Erythroblast (primary cell): ENCODE measurements at regions not wholly inside any gene's neighbourhood (a gene's known extent, or its start where the extent isn't known, plus 50 kb on each side); places are given as distances from the start of the nearest gene placed in this dataset.
A peak's percentile ranks its signal among the peaks of the same experiment; 100 is the strongest.
"Not testable (repeated sequence)": the region's sequence is repeated elsewhere in the genome, so short reads cannot be mapped to it uniquely, and the experiment has no call there.

Experiments
- DNase-seq, 2 experiments: peaks; one replicate each; lab custom pipeline; 2025; lab: John Stamatoyannopoulos, UW
- GATA1 ChIP-seq: IDR thresholded peaks from 2 replicates; pipeline ENCODE4 v1.6.1; 2011; ENCODE audit warnings: low read depth, mild to moderate bottlenecking, control low read depth, low read length, moderate library complexity
- POLR2A ChIP-seq: IDR thresholded peaks from 2 replicates; pipeline ENCODE4 v1.6.1; 2011; ENCODE audit warnings: mild to moderate bottlenecking, low read length

- peak; percentile 58 to 81 for DNase-seq
- TF ChIP-seq POLR2A (no peak), GATA1 (no peak)
Measured at GRCh38 chr2:145751155-145751554, 1231.2 kb upstream of the ZEB2 start.

DNA sequence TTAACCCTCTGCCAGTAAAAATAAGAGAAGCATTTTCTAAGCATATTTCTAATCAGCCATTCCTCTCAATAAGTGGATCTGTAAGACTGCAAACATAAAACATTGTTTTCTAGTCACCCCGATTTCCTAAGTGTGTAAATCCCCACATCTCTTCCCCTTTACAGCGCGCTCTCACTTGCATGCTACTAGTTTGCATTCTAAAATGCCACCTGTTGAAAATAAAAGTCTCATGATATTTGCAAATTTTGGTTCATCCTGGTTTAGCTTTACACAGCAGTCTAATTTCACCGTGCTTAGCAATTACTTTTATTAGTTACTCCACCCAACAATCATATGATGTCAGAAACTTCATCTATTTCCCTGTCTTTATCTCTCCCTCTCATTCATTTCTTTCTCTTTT lies 1230.7 kb upstream of the ZEB2 start:
- peak in 1 of 2 experiments; percentile 54 for DNase-seq
- TF ChIP-seq GATA1 (no peak), POLR2A (no peak)

- TF ChIP-seq GATA1 (no peak), POLR2A (no peak)
Measured at GRCh38 chr2:145750144-145750543, 1230.2 kb upstream of the ZEB2 start.

DNA sequence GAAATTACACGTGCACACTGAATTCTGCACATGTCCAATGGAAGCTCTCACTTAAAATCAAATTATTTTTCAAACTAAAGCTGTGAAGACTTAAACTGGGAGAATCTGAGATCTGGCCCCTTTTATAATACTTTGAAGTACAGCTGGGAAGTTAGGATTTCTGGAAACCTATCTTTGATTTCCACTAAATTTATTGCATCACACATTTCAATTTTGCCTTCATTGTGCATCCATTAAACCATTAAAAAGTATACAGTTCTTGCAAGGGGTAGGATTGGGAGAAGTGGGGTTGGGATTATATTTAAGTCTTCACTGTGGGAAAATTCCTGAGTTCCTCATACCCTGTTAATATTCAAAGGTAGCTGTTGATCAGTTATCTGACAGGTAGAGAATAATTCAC lies 1229.6 kb upstream of the ZEB2 start:
- no peak for TF ChIP-seq POLR2A
- no peak for TF ChIP-seq GATA1
- peak in 1 of 2 experiments; percentile 21 for DNase-seq

More at GRCh38 chr2:145750144-145750543, 1230.2 kb upstream of the ZEB2 start:
- peak; percentile 54 to 79 for DNase-seq

- peak; percentile 60 to 80 for DNase-seq
- TF ChIP-seq GATA1 (no peak), POLR2A (no peak)
Measured at GRCh38 chr2:145748927-145749326, 1229.0 kb upstream of the ZEB2 start.

DNA sequence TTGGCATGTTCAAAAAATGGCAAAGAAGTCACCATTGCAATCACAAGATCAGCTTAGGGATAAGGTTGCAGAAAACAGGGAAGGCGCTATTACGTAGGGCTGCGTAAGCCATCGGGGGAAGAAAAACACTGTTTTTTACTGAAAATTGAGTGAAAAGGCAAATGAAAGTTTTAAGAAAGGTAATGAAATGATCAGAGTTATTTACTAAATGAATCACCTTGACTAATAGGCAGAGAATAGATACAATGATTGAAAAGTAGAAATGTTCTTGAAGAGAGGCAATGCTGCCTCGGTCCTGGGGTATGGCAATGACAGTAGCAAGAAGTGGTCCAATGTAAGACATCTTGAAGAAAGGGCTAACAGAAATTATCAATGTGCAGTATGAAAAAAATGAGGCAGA lies 1227.8 kb upstream of the ZEB2 start:
- no peak for DNase-seq
- TF ChIP-seq GATA1 (no peak), POLR2A (no peak)

GRCh38 chr2:145745387-145745721 lies 1225.4 kb upstream of the ZEB2 start:
- not testable (repeated sequence) for DNase-seq

DNA sequence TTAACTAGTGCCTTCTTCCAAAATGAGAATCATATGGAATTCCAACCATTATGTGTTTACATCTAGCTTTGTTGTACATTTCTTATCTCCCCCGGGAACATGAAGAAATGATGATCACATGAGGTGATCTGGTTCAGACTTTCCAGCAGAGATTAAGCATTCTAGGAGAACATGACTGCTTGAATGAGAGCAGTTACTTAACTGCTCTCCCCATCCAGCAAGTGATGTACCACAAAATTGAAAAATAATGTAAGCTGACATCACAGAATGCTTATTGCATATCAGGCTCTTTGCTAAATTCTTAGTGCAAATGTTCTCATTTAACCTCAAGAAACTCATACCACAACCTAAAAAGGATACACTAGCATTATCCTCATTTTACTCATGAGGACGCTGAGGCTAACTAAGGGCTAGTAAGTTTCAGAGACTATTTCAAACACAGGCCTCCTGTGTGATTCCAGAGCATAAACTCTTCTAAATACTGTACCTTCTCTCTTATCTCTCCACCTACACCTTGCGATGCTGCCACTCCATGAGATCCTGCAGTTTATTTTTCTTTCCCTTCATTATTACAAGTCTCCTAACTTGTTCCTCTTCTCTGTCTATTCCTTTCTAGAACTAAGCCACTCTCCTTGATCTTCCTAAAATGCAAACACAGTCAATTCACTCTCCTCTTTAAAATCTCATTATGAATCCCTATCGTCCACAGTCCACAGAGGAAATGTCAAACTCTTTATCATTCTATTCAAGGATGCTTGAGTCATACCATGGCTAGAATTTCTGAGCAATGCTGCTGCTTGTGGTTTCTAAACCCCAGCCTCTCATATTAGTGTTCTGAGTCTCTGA lies 1224.8 kb upstream of the ZEB2 start:
- no peak for TF ChIP-seq GATA1
- no peak for TF ChIP-seq POLR2A
- peak; percentile 5 to 7 for DNase-seq

DNA sequence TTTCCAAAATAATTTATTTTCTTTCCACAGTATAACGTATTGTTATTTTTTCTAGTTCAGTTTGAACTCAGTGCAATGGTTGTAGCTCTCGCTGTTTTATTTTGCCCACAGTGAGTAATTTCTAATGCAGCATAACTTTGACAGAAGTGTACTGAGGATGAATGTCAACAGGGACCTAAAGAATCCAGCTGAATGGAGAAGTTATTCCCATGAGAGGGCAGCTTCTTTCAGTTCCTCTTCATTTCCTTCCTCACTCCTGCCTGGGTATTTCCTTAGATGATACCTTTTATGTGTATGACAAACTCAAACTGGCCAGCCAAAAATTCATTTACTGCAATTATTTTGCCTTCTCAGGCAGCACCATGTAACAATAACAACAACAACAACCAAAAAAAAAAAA lies 1223.1 kb upstream of the ZEB2 start:
- DNase-seq, result no peak
- TF ChIP-seq POLR2A (no peak), GATA1 (no peak)

GRCh38 chr2:145741636-145742035 lies 1221.7 kb upstream of the ZEB2 start:
- no peak for DNase-seq

GRCh38 chr2:145741181-145741580 lies 1221.3 kb upstream of the ZEB2 start:
- no peak for TF ChIP-seq POLR2A
- no peak for TF ChIP-seq GATA1

More at GRCh38 chr2:145741636-145742035, 1221.7 kb upstream of the ZEB2 start:
- TF ChIP-seq GATA1 (no peak), POLR2A (no peak)

DNA sequence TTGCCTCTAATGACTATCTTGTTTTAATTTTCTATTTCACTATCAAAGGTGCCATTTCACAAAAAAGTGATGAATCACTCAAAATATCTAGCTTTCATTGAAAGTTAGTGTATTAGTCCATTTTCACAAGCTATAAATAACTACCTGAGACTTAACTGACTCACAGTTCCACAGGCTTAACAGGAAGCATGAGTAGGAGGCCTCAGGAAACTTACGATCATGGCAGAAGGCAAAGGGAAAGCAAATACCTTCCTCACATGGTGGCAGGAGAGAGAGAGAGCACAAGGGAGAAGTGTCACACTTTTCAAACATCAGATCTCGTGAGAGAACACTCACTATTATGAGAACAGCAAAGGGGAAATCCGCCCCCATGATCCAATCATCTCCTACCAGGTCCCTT lies 1220.4 kb upstream of the ZEB2 start:
- no peak for TF ChIP-seq GATA1
- no peak for TF ChIP-seq POLR2A
- no peak for DNase-seq

More at GRCh38 chr2:145741181-145741580, 1221.3 kb upstream of the ZEB2 start:
- DNase-seq, result no peak

- DNase-seq, result no peak
- TF ChIP-seq POLR2A (no peak), GATA1 (no peak)
Measured at GRCh38 chr2:145739681-145740080, 1219.8 kb upstream of the ZEB2 start.

- TF ChIP-seq POLR2A, result no peak
- no peak for TF ChIP-seq GATA1
- no peak for DNase-seq
Measured at GRCh38 chr2:145736871-145737270, 1217.0 kb upstream of the ZEB2 start.

GRCh38 chr2:145731467-145731866 lies 1211.5 kb upstream of the ZEB2 start:
- no peak for DNase-seq
- TF ChIP-seq GATA1 (no peak), POLR2A (no peak)
